HG02973 (cell line): ENCODE measurements at regions not wholly inside any gene's neighbourhood (a gene's known extent, or its start where the extent isn't known, plus 50 kb on each side); places are given as distances from the start of the nearest gene placed in this dataset.
"Not testable (repeated sequence)": the region's sequence is repeated elsewhere in the genome, so short reads cannot be mapped to it uniquely, and the experiment has no call there.

ENCODE experiments used
- ATAC-seq: cut with Tn5 transposase; IDR thresholded peaks from one replicate; pipeline ENCODE4 v1.9.1; 2021; ENCODE audit warnings: moderate library complexity; ENCODE audit not compliant: unreplicated experiment

GRCh38 chr4:153099391-153100140 lies 104.7 kb upstream of the TRIM2 start:
- ATAC-seq: no peak

- not testable (repeated sequence) for ATAC-seq
Measured at GRCh38 chr4:153106736-153107135, 97.5 kb upstream of the TRIM2 start.

DNA sequence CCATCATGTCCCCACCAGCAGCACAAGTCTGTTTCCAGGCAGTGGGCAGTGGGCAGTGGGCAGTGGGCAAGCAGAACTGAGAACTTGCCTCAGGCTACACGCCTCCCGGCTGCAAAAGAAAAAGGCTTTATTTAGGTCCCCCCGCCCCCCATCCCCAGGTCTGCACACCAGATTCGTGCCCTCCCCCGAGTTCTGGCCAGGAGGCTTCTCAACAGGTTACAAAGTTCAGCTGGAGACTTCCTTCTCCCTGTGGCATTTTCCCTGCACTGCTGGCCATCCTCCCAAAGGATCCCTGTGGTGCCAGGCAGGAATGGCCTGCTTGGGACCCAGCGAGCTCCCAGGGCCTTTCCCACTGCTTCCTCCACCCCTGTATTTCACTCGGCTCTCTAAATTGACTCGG lies 97.0 kb upstream of the TRIM2 start:
- ATAC-seq: no peak

- ATAC-seq: no peak
Measured at GRCh38 chr4:153109296-153109849, 94.9 kb upstream of the TRIM2 start.

DNA sequence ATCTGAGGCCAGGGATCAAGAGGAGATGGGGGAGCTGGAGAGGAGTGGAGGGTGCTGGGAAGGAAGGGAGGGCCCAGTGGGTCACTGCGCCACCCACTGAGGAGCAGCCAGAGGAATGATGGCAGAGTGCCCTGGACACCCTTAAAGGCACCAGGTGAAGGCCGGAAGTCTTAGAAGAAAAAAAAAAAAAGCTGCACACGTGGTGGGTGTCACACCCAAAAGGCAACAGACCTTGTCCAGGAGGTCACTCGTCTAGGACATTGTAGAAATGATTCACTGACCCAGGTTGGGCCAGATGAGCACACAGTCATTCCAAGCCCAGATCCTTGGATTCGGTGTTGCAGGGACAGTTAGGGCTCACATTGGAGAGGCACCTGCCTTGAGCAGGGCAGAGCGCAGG lies 93.5 kb upstream of the TRIM2 start:
- ATAC-seq: no peak

DNA sequence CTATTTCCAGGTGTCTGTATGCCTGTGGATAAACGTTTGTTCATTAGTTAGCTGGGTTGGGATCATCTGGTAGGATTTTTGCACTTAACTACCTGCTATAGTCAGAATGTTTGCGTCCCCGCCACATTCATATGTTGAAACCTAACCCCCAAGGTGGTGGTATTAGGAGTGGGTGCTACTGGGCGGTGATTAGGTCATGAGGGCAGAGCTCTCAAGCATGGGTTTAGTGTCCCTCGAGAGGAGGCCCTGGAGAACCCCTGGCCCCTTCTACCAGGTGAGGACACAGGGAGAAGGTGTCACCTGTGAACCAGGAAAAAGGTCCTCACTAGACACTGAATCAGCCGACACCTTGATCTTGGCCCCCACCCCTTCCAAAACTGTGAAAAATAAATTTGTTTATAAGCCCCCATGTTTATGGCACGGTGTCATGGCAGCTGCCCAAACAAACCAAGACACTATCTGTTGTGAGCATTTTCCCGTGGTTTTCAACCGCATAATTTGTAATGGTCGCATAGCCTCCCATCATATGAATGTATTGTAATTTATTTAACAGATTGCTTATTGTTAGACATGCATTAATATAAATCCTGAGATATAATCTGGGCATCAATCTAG lies 92.7 kb upstream of the TRIM2 start:
- no peak for ATAC-seq

GRCh38 chr4:153112041-153112441 lies 92.2 kb upstream of the TRIM2 start:
- ATAC-seq: no peak

DNA sequence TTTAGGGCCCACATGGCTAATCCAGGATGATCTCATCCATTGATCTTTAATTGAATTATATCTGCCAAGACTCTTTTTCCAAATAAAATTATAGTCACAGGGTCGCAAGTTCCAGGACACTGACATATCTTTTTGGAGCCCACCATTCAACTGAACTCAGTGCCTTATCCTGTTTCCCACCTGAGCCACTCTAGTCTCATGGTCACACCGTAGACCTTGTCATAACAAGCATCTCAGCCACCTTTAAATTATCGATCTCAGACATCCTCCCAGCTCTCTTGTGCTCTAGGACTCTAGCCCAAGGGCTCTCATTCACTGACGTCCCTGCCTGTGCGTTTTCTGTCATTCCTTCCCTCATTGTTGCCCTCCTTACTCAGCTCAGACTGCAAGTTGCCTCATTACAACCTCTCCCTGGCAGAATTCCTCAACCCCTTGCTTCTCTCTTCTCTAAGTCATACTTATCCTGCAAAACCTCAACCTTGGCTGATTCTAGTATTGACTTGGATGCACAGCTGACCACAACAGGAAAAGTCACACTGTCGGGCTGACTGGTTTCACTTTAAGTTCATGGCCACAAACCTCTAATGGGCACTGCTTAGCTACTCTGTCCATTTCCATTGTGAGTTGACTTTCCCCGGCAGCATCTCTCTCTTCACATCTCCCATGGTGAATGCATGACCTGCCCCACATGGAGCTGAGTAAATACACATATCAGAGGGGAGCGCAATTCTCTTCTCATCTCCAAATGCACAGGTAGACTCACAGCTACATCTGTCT lies 91.0 kb upstream of the TRIM2 start:
- no peak for ATAC-seq

- ATAC-seq: no peak
Measured at GRCh38 chr4:153113838-153114105, 90.5 kb upstream of the TRIM2 start.

- ATAC-seq: no peak
Measured at GRCh38 chr4:153114771-153115321, 89.4 kb upstream of the TRIM2 start.

DNA sequence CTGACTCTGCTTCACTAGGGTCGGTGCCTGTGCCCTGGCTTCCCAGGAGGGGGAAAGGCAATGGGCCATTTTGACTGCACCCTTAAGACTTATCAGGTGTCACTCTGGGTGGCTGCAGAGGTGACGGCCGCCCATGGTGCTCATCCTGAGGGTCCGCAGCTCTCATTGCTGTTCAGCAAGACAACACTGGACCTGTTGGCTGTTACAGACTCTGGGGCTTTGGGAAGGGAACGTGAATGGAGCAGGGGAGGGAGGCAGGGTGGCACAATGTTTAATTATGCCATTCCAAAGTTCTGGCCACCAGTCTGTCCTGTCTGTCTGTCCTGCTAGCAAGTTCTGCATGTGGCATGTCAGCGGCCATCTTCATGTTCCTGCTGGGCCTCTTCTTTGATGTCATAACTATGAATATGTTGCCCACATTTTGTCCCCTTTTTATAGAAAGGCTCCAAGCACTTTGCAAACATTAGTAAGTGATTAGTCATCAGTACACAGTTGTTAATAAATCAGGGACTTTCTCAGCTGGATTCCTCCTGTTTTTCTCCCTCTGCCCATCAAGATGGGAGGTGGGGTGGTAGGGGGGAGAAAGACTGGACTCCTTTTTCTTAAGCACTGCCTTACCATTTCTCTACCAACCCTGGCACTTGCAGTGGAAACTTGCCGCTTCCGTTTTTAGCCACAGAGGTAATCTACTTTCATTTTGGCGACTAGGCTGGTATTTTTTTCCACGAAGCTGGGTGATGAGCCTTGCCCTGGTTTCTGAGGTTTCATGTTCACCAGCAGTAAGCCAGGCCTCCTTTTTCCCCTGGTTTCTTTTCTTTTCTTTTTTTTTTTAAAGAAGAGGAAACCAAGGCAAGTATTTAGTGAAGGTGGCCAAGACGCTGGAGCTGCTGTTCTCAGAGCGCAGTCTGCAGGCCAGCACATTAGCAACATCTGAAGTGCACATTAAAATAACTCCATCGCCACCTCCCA lies 88.6 kb upstream of the TRIM2 start:
- peak; percentile 76 for ATAC-seq

DNA sequence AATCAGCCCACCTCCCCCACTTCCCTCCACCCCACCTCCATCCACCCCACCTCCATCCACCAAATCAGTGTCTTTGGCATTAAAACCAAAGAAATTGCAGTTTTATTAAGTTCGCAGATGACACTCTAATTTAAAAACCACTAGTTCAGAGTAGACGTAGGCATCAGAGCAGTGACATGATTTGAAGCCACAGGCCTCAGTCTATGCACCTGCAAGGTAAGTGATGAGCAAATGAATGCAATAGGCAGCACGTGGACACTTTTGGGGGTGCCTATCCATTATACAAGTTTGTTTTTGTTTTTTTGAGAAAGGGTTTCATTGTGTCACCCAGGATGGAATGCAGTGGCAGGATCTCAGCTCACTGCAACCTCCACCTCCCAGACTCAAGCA lies 88.0 kb upstream of the TRIM2 start:
- no peak for ATAC-seq

- ATAC-seq: no peak
Measured at GRCh38 chr4:153116801-153117200, 87.4 kb upstream of the TRIM2 start.

- no peak for ATAC-seq
Measured at GRCh38 chr4:153117554-153117953, 86.7 kb upstream of the TRIM2 start.

DNA sequence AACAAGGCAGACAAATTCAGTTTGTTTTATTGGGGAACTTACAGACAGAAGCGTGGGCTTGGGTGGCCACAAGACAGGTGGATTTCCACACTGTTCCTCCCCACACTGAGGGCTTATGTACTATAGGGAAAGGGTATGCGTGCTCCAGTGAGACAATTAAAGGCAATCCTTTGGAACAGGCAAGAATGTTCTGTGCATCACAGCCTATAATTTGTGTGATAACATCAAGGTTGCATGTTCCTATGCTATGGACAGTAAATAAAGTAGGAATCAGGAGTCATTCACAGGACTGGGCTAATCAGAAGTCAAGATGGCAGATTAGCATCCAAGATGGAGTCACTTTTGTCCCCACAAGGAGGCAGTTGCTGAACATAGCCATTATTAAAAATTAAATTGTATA lies 84.6 kb upstream of the TRIM2 start:
- no peak for ATAC-seq

DNA sequence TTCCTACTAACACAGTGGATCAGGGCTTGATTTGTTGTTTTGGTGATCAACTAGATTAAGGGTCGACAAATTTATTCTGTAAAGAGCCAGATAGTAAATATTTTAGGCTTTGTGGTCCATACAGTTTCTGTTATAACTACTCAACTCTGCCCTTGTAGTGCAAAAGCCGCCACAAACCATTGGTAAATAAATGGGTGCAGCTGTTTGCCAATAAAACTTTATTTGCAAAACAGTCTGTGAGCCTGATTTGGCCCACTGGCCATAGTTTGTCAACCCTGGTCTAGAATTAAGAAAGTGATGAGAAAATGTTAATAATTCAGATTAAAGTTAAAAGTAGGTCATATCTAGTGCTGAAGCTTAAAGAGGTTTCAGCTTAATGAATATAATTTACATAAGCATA lies 84.0 kb upstream of the TRIM2 start:
- no peak for ATAC-seq

- no peak for ATAC-seq
Measured at GRCh38 chr4:153122855-153123254, 81.4 kb upstream of the TRIM2 start.

DNA sequence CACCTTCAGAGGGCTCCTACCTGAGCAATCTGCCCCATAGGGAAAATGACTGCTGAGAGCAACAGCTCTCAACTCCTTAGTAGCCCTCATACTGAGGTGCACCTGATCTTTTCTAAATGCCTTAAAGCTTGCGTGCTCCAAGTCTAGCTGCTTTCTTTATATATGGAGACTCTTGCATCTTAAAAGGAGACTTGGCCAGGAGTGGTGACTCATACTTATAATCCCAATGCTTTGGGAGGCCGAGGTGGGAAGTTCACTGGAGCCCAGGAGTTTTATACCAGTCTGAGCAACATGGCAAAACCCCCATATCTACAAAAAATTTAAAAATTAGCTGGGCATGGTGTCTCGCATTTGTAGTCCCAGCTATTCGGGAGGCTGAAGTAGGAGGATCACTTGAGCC lies 78.1 kb upstream of the TRIM2 start:
- ATAC-seq: no peak

DNA sequence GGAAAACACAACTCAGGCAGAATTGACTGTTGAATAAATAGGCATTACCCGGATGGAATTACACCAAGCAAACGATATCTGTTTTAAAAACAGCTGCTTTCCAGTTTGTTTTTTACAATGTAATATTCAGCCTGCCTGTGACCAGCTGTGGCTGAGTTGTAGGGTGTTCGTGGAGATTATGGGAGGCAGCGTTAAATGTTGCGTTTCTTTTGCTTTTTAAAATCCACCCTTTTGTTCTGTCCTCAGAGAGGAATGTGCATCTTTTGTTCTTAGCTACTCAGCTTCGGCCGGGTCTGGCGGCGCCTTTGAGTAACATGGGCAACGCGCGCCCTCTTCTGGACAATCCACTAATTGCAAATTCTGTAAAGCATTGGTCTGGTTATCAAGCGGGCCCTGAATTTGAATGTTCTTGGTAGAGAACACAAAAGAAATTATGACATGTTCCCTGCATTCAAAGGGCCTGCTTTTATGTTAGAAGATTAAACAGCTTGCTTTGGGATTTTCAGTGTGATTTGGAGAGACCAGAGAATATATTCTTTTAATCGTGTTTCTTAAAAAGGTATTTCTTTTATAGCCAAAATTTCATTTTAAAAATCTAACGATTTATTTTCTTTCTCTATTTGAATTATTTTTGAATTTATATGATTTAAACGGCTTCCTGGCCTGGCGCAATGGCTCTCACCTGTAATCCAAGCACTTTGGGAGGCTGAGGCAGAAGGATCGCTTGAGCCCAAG lies 76.3 kb upstream of the TRIM2 start:
- peak; percentile 71 for ATAC-seq

DNA sequence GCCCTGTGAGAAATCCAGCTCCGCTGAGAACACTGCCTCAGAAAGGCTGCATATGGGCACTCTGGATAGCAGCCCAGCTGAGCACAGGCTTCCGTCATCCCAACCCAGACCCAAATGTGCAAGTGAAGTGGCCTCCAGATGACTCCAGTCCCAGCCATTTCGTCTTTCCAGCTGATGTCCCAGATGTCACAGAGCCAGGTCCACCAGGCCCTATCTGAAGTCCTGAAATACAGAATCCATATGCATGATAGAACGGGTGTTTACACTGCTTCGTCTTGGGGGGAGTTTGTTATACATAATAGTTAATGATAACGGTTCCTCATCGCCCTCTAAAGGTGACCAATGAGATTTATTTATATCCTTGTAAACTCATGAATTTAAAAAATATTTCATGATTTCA lies 72.6 kb upstream of the TRIM2 start:
- ATAC-seq: no peak
